ENCODE measurements at regions not wholly inside any gene's neighbourhood (a gene's known extent, or its start where the extent isn't known, plus 50 kb on each side); places are given as distances from the start of the nearest gene placed in this dataset.

- DNase-seq (ENCODE audit: low read depth): no peak
These were observed 52.1 kb upstream of the STOX2 start for GRCh38 chr4:183852910-183853547.

GRCh38 chr4:183853548-183853940 lies 51.6 kb upstream of the STOX2 start:
- DNase-seq (ENCODE audit: low read depth): no peak
